Neural progenitor cell (in vitro differentiated cells): ENCODE measurements at regions not wholly inside any gene's neighbourhood (a gene's known extent, or its start where the extent isn't known, plus 50 kb on each side); places are given as distances from the start of the nearest gene placed in this dataset.
A peak's percentile ranks its signal among the peaks of the same experiment; 100 is the strongest.

Experiments used
- DNase-seq: peaks from one replicate; pipeline ENCODE4 v3.0.0-alpha.2; 2016; ENCODE audit warnings: low spot score
- H2AFZ ChIP-seq: fragments of 200-600 bp; sonication (generic); replicated peaks from 2 replicates; pipeline ENCODE4 v1.6.1; 2016; ENCODE audit warnings: antibody characterized with exemption
- H3F3A ChIP-seq: fragments of 200-600 bp; sonication (generic); 2 replicates; pipeline ENCODE4 v1.6.1; 2016; ENCODE audit warnings: antibody characterized with exemption, low read depth
- H3K27ac ChIP-seq: fragments of 200-600 bp; sonication (generic); 2 replicates; pipeline ENCODE4 v1.5.1; 2016; ENCODE audit warnings: mild to moderate bottlenecking
- H3K27me3 ChIP-seq: fragments of 200-600 bp; sonication (generic); 2 replicates; pipeline ENCODE4 v1.6.1; 2016; ENCODE audit warnings: mild to moderate bottlenecking, moderate library complexity
- H3K36me3 ChIP-seq: fragments of 200-600 bp; sonication (generic); 2 replicates; pipeline ENCODE4 v1.5.1; 2016
- H3K4me1 ChIP-seq: fragments of 200-600 bp; sonication (generic); 2 replicates; pipeline ENCODE4 v1.6.1; 2016; ENCODE audit warnings: mixed run types
- H3K4me2 ChIP-seq: fragments of 200-600 bp; sonication (generic); 2 replicates; pipeline ENCODE4 v1.6.1; 2016
- H3K4me3 ChIP-seq: fragments of 200-600 bp; sonication (generic); 2 replicates; pipeline ENCODE4 v1.5.1; 2016
- H3K79me2 ChIP-seq: fragments of 200-600 bp; sonication (generic); 2 replicates; pipeline ENCODE4 v1.6.1; 2016; ENCODE audit warnings: low read depth
- H3K9ac ChIP-seq: fragments of 200-600 bp; sonication (generic); 2 replicates; pipeline ENCODE4 v1.6.1; 2016
- H3K9me3 ChIP-seq: fragments of 200-600 bp; sonication (generic); 2 replicates; pipeline ENCODE4 v1.5.1; 2016; ENCODE audit warnings: low read depth
- H4K20me1 ChIP-seq: fragments of 200-600 bp; sonication (generic); 2 replicates; pipeline ENCODE4 v1.6.1; 2016; ENCODE audit warnings: low read depth
- H3K27ac Mint-ChIP-seq: 3 replicates; pipeline ENCODE4 v1.8.0; 2021; ENCODE audit warnings: mixed read lengths
- H3K27me3 Mint-ChIP-seq: 2 replicates; pipeline ENCODE4 v1.8.0; 2022; ENCODE audit warnings: low read depth, mild to moderate bottlenecking, inconsistent platforms, moderate library complexity, mixed read lengths; ENCODE audit not compliant: insufficient read depth
- H3K36me3 Mint-ChIP-seq: 3 replicates; pipeline ENCODE4 v1.8.0; 2021; ENCODE audit warnings: mixed read lengths
- H3K4me1 Mint-ChIP-seq: 3 replicates; pipeline ENCODE4 v1.8.0; 2021; ENCODE audit warnings: mixed read lengths
- H3K4me3 Mint-ChIP-seq: 3 replicates; pipeline ENCODE4 v1.8.0; 2021; ENCODE audit warnings: mild to moderate bottlenecking, moderate library complexity, mixed read lengths
- H3K9me3 Mint-ChIP-seq: 3 replicates; pipeline ENCODE4 v1.8.0; 2020; ENCODE audit warnings: mixed read lengths
- EZH2 ChIP-seq: fragments of 200-600 bp; sonication (generic); IDR thresholded peaks from 2 replicates; pipeline ENCODE4 v1.6.1; 2017; ENCODE audit warnings: antibody characterized with exemption, mild to moderate bottlenecking, moderate library complexity
- EZH2phosphoT487 ChIP-seq: fragments of 200-600 bp; sonication (generic); IDR thresholded peaks from 2 replicates; pipeline ENCODE4 v1.6.1; 2017; ENCODE audit warnings: antibody characterized with exemption
- TF ChIP-seq, protein P1 (sequence below): fragments of 200-600 bp; sonication (generic); IDR thresholded peaks from 2 replicates; pipeline ENCODE4 v1.5.1; 2017; ENCODE audit warnings: antibody characterized with exemption, mild to moderate bottlenecking

DNA sequence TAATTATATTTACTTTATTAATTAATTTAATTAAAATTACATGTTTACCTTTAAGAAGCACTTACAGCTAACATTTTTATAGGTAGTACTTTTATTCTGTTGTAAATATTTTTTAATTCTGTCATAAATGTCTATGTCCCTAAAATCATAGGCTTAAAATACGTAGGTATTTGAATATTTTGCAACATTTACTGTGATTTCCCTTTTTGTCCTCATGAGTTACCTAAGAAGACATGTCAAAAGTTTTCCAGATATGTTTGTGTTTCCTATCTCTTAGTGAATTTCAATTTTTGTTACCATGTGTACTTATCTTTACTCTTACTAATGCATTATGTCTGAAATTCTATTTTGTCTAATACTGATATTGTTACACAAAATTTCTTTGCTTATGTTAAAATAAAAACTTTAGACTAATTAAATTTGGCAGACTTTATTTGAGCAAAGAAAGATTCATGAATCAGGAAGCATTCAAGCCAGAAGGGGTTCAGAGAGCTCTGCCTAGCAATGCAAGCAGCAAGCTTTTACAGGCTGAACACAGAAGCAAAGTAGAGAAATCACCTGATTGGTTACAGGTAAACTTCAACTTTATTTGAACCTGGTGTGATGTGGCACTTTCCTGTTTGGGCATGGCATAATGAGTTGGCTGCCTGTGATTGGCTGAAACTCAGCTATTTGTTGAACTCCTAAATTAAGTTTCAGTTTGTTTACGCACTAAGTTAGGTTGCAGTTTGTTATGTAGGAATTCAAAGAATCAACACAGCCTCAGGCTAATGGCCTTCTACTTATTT is 123.2 kb upstream of the TMEM170B start:
- Histone ChIP-seq H3K79me2 (no peaks in the 10 kb centered on the region), H3F3A (peaks cover 15% of the 10 kb centered on the region), H3K9ac (no peak overlapping the region), H3K27ac (no peak overlapping the region), H4K20me1 (no peaks in the 10 kb centered on the region), H2AFZ (no peak overlapping the region), H3K4me2 (no peak overlapping the region), H3K4me3 (no peak overlapping the region), H3K4me1 (peaks cover 10% of the 10 kb centered on the region), H3K9me3 (no peaks in the 10 kb centered on the region), H3K36me3 (no peaks in the 10 kb centered on the region), H3K27me3 (no peaks in the 10 kb centered on the region)
- no peak overlapping the region for H3K4me3 Mint-ChIP-seq
- no peaks in the 10 kb centered on the region for H3K27me3 Mint-ChIP-seq
- peaks cover 6% of the 10 kb centered on the region for H3K4me1 Mint-ChIP-seq
- no peak overlapping the region for H3K27ac Mint-ChIP-seq
- no peak for TF ChIP-seq EZH2
- TF ChIP-seq, protein P1, sequence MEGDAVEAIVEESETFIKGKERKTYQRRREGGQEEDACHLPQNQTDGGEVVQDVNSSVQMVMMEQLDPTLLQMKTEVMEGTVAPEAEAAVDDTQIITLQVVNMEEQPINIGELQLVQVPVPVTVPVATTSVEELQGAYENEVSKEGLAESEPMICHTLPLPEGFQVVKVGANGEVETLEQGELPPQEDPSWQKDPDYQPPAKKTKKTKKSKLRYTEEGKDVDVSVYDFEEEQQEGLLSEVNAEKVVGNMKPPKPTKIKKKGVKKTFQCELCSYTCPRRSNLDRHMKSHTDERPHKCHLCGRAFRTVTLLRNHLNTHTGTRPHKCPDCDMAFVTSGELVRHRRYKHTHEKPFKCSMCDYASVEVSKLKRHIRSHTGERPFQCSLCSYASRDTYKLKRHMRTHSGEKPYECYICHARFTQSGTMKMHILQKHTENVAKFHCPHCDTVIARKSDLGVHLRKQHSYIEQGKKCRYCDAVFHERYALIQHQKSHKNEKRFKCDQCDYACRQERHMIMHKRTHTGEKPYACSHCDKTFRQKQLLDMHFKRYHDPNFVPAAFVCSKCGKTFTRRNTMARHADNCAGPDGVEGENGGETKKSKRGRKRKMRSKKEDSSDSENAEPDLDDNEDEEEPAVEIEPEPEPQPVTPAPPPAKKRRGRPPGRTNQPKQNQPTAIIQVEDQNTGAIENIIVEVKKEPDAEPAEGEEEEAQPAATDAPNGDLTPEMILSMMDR = no peak
- no peak for TF ChIP-seq EZH2phosphoT487
- H3K9me3 Mint-ChIP-seq = peaks cover 5% of the 10 kb centered on the region
- H3K36me3 Mint-ChIP-seq = no peaks in the 10 kb centered on the region
- no peak for DNase-seq

DNA sequence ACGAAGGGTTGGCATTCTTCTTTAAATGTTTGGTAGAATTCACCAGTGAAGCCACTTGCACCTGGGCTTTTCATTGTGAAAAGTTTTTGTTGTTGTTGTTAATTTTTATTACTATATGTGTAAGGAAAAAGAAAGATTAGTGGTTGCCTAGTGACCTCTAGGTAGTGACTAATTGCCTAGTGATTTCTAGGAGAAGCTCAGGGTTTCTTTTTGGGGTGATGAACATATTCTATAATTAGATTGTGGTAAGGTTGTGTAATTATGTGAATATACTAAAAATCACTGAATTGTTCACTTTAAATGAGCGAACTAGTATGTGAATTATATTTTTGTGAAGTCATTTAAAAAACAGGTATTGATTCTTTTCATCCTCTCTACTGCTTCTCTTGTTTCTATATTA is 123.8 kb upstream of the TMEM170B start:
- no peak overlapping the region for H2AFZ ChIP-seq
- no peak overlapping the region for H3K9ac ChIP-seq
- TF ChIP-seq EZH2 (no peak), EZH2phosphoT487 (no peak)
- TF ChIP-seq, protein P1 = no peak
- H4K20me1 ChIP-seq = no peaks in the 10 kb centered on the region
- no peak overlapping the region for H3K27ac Mint-ChIP-seq
- DNase-seq = no peak
- peaks cover 15% of the 10 kb centered on the region for H3F3A ChIP-seq
- H3K9me3 Mint-ChIP-seq = peaks cover 5% of the 10 kb centered on the region
- peaks cover 10% of the 10 kb centered on the region for H3K4me1 ChIP-seq
- H3K79me2 ChIP-seq = no peaks in the 10 kb centered on the region
- H3K27ac ChIP-seq = no peak overlapping the region
- H3K4me1 Mint-ChIP-seq = peaks cover 6% of the 10 kb centered on the region
- H3K27me3 Mint-ChIP-seq = no peaks in the 10 kb centered on the region
- no peaks in the 10 kb centered on the region for H3K9me3 ChIP-seq
- no peaks in the 10 kb centered on the region for H3K36me3 ChIP-seq
- H3K4me2 ChIP-seq = no peak overlapping the region
- no peaks in the 10 kb centered on the region for H3K36me3 Mint-ChIP-seq
- no peaks in the 10 kb centered on the region for H3K27me3 ChIP-seq
- no peak overlapping the region for H3K4me3 Mint-ChIP-seq
- no peak overlapping the region for H3K4me3 ChIP-seq

DNA sequence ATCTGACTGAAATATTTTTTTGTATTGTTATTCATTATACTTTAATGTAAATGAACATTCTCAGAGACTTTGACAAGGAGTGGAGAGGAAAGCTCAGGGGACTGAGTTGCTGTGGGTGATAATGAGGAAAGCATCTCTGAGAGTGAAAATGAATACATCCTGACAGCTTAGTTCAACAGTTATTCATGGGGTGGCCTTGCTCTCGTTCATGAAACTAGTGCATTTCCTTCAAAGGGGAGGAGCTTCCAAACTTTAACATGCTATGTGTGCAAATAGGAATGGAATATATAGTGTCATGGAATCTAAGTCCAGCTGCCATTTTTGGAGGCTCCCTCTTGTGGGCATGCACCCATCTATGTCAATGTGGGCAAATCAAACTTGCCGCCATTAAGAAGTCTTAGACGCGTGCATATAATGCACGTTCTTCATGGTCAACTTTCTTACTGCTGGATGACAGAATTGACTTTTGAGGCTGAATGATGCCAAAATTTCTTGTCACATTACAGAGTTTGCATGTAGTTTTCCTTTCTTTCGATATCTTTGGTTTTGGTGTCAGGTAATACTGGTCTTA is 124.3 kb upstream of the TMEM170B start:
- Histone ChIP-seq H3K9me3 (no peaks in the 10 kb centered on the region), H3K9ac (no peak overlapping the region), H3K27me3 (no peaks in the 10 kb centered on the region), H4K20me1 (no peaks in the 10 kb centered on the region), H2AFZ (no peak overlapping the region), H3K36me3 (no peaks in the 10 kb centered on the region), H3K4me2 (no peak overlapping the region), H3K4me3 (no peak overlapping the region), H3K79me2 (no peaks in the 10 kb centered on the region), H3F3A (peaks cover 15% of the 10 kb centered on the region), H3K4me1 (peaks cover 10% of the 10 kb centered on the region), H3K27ac (no peak overlapping the region)
- no peaks in the 10 kb centered on the region for H3K27me3 Mint-ChIP-seq
- H3K27ac Mint-ChIP-seq = no peak overlapping the region
- H3K4me1 Mint-ChIP-seq = peaks cover 6% of the 10 kb centered on the region
- H3K9me3 Mint-ChIP-seq = peaks cover 5% of the 10 kb centered on the region
- no peak for TF ChIP-seq EZH2phosphoT487
- TF ChIP-seq, protein P1 = peak; percentile 9
- no peak for TF ChIP-seq EZH2
- no peak for DNase-seq
- H3K36me3 Mint-ChIP-seq = no peaks in the 10 kb centered on the region
- no peak overlapping the region for H3K4me3 Mint-ChIP-seq
